NCI-H748 treated with DMSO at 0.1 percent for 48 hours (cell line): ENCODE measurements at regions not wholly inside any gene's neighbourhood (a gene's known extent, or its start where the extent isn't known, plus 50 kb on each side); places are given as distances from the start of the nearest gene placed in this dataset.
A peak's percentile ranks its signal among the peaks of the same experiment; 100 is the strongest.
"Not testable (repeated sequence)": the region's sequence is repeated elsewhere in the genome, so short reads cannot be mapped to it uniquely, and the experiment has no call there.

Experiments
- DNase-seq: peaks from one replicate; lab custom pipeline; 2025; lab: John Stamatoyannopoulos, UW

DNA sequence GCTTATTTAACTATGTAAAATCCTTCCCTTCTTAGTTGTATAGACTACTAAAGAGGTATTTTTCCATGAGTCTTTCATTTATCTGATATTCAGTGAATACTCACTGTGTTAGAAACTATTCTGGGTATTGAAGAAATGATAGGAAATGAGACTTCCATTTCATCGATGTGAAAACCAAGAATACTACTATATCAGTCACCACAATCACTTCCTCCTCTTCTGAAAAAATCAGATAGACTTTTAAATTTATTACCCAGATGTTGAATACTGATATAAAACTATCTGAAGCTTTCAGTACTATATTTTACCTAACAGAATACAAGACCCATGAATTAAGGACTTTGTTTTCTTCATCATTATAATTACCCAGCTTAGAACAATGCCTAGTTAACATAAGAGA, 1801.1 kb upstream of the CELF4 start:
- DNase-seq = no peak

DNA sequence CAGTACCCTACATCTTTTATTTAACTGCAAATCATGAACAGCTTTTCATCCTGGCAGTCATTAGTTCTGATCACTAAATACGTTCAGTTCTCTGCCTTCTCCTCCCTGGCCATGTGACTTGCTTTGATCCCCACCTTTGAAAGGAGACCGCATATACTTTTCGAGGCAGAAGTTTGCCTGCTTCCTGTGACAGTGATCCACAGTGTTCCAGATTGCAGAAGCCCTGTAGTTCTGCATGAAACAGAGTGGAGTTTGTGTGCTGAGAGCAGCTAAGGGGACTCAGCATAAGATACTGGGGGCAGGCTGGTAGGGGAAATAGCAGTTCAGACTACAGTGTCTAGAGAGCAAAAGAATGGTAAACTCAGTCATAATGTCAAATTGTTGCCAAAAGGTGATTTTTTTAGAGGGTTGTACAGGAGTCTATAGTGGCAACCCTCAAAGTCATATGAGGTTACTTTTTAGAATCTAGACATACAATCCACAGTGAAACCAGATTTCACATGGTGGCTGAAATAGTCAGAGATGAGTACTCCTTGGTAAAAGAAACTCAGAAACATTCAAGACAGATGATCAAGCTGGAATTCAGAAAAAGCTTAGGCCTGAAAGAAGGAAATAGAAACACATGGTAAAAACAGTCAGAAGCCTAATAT, 1800.4 kb upstream of the CELF4 start:
- DNase-seq = no peak

DNA sequence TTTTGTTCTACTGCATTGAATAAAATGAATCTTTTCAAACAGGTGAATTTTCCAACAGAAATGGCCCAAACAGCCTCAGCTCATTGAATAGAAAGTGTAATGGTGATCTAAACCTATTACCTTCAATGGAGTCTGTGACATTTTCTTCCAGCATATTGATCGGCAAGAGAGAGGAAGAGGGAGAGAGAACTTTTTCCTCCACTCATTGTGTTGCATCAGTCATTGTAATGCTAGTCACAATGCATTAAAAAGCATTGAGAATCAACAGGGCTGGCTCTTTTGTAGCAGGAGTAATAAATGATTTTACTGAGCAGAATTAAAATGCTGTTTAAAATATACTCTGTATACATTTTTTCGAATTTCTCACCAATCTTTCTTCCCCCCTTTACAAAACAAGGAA, 1794.5 kb upstream of the CELF4 start:
- DNase-seq = no peak

DNA sequence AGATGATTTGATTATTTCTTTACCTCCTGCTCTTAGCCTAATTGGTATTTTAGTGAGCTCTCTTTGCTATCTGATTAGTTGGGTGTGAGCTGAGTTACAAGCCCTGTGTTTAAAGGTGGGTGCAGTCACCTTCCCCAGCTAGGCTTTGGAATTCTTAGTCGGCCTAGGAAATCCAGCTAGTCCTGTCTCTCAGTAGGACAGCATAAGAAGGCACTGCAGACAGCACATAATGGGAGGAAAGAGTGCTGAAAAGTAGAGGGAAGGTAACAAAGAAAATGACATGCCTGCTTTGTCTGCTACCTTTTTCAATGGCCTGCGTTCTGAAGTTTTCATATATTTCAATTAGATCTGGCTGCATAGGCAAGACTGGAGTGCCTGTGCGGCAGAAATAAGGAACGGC, 1794.0 kb upstream of the CELF4 start:
- no peak for DNase-seq

GRCh38 chr18:39350945-39351344, 1785.3 kb upstream of the CELF4 start:
- no peak for DNase-seq

DNA sequence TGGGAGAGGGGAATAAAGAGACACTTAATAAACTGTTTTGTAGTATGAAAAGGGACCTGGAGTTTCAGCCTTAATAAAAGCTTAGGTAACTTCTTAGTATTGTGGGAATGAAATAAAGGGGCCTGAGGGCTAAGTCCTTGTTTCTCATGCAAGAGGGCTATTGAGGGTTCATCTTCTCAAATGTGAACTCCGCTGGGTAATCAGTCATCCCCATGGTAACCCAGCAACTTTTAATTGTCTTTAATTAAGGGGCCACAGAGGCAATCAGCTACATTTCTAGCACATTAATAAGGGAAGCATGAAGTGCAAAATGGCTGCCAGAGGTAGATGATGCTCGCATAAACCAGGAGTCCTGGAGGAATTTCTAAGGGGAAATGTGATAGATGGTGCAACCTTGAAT, 1784.2 kb upstream of the CELF4 start:
- no peak for DNase-seq

DNA sequence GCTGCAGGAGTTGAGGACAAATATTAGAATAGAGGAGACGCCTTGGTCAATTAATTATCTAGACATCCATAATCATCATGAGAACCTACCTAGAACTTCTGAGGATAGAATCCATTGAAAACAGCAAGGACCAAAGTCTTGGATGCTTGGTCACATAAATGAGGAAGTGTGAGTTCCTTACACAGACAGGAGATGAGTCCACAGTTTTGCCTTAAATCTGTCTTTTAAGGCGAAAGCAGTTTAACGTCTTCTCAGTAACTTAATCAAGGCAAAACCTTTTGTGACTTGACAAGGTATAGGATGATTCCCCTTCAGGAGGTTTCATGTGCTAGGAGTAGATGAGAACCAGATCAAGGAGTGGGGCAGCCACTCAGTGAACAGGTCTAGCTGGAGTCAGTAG, 1783.2 kb upstream of the CELF4 start:
- DNase-seq = no peak

DNA sequence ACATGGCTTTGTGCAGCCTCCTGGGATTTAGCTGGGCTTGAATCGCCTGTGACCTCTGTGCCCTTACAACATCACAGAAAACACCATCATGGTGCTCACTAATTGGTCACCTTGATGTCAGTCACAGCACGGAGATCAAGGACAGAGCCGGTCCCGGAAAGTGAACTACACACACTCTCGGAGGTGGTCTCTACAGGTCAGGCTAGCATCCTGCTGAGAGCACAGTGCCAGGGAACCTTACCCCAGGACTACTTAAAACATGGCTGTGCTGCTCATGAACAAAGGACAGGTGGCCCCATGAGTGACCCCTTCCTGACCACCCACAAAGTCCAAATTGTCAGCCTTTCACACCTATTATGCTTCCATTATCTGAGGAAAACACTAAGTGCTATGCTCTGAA, 1782.1 kb upstream of the CELF4 start:
- no peak for DNase-seq

DNA sequence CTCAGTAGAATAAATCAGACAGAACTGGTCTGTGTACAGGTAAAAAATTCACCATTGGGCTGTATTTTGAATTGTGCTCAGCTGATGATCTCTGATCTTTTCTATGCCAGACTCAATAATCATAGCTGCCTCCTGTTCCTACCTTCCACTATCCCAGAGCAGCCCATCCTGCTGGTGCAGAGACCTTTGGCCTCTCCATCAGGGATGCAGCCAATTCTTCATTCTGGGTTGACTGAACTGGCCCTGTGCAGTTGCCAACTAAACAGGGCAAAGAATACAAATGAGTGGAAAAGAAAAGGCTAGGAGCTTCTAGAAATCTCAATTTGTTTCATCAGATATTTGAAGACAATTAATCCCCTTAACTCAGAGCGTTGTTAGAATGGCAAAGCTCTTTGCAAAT, 1781.3 kb upstream of the CELF4 start:
- DNase-seq = no peak

- DNase-seq = no peak
These were observed 1779.7 kb upstream of the CELF4 start for GRCh38 chr18:39345321-39345720.

- DNase-seq = no peak
These were observed 1778.9 kb upstream of the CELF4 start for GRCh38 chr18:39344487-39344886.

GRCh38 chr18:39341129-39341528, 1775.5 kb upstream of the CELF4 start:
- DNase-seq = peak; percentile 99

DNA sequence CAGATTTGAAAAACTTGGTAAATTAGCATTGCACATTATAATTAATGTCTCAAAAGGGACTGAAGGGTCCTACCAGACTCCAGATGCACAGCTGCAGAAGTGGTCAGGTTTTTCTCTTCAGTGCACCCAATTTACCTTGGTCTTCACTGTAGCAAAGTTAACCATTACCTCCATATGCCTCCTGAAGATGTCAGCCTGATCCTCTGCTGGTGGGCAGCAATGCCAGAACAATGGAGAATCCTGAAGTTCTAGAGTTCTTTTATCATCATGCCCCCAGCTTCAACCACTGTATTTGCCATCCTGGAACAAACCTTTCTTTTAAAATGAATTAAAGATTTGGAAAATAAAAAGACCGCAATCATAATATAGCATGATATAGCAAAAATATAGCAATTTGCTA, 1774.8 kb upstream of the CELF4 start:
- DNase-seq = no peak

GRCh38 chr18:39329496-39330275, 1764.1 kb upstream of the CELF4 start:
- no peak for DNase-seq

GRCh38 chr18:39326772-39327171, 1761.2 kb upstream of the CELF4 start:
- DNase-seq = no peak

DNA sequence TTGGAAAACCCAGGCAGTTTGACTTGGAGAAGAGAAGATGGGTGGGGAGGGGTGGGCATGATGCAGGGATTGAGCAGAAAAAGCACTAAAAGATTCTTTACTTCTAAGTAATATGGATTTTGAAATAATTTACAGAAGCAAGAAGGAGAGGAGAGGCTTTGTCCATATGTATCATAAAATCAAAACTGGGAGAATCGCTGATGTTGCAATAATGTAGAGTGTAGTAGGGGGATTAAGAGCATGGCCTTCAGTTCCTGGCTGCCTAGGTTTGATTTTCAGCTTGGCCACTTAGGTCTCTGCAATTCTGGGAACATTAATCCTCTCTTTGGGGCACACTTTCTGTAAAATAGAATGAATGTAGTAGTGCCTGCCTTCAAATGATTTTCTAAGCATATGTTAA, 1760.4 kb upstream of the CELF4 start:
- no peak for DNase-seq

GRCh38 chr18:39319141-39319540, 1753.5 kb upstream of the CELF4 start:
- DNase-seq = no peak

DNA sequence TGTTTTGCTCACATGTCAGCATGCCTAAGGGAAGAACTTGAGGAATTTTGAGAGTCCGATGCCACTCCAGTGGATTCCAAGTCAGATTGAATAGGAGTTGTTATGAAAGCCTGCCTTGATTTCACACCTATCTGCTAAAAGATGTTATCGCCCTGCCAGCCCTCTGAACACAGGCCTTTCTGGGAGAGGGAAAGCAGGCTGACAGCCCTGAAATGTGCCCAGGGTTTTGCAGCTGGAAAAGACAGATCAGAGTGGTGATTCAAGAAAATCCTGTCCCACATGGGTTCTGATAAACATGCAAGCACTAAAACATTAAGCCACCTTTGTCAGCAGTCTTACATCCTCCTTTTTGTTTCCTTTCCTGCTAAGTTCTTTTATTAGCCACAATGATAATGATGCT, 1752.9 kb upstream of the CELF4 start:
- no peak for DNase-seq

DNA sequence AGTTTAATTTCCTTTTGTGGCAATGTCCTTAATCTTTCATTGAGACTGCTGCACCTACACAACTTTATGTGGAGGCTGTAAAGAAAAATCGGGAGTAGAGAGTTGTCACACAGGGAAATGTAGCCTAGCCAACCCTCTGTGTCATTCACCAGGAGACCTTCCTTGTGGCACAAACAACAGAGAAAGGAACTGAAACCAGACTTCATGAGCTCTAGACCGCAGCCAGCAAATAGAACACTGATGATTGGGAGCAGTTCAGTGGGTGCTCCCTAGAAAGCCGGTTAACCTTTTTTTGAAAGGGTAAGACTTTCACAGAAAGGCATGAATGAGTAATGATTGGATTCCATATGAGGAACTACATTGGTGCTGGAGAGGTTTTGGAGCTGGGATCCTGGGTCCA, 1752.4 kb upstream of the CELF4 start:
- DNase-seq = no peak

GRCh38 chr18:39314595-39314994, 1749.0 kb upstream of the CELF4 start:
- DNase-seq = no peak

DNA sequence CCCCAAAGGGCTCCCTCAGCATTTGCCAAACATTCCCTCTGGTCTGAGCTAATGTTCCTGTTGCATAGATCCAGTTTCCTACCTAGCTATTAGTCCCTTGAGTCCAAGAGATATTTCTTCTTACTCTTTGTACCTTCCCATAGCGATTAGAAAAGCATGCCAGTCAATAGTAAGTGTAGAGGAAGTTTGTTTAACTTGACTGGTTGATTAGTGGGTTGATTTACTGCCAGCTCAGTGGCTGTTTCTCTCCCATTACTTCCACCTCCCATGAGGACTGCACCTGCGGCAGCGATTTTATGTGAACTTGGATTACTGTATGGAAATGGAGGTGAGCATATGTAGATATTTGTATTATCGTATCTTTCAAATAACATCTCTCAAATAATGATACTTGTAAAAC, 1748.4 kb upstream of the CELF4 start:
- DNase-seq = peak; percentile 86

DNA sequence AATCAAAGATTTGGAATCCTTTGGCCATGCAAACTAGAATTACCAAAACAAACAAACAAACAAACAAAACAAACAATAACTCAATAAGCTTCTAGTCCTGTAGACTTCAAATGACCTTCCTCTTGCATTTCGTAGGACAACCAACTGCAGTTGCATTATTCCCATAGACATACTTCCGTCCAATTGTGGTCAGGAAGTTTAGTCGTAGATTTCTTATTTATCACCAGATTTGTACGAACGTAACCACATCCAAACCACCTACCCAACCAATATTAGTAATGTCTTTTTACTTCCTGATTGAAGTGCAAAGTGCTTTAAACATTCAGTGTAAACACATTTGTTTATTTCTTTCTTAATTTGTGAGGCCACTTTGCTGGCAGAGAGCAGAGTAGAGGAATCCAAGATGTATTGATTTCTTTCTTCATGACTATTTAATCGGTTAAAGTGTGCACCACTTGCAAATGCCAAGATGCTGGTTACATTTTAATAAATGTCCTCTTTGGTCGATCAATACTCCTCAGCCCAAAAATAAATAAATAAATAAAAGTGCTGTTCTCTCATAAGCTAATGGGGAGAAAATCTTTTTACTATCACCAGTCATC, 1745.6 kb upstream of the CELF4 start:
- DNase-seq = no peak

DNA sequence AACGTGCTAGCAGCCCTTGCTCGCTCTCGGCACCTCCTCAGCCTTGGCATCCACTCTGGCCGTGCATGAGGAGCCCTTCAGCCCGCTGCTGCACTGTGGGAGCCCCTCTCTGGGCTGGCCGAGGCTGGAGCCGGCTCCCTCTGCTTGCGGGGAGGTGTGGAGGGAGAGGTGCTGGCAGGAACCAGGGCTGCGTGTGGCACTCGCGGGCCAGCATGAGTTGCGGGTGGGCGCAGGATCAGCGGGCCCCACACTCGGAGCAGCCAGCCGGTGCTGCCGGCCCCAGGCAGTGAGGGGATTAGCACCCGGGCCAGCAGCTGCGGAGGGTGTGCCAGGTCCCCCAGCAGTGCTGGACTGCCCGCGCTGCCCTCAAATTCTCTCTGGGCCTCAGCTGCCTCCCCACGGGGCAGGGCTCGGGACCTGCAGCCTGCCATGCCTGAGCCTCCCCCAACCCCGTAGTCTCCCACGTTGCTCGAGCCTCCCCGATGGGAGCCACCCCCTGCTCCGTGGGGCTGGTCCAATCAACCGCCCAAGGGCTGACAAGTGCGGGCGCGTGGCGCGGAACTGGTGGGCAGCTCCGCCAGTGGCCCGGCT, 1743.4 kb upstream of the CELF4 start:
- DNase-seq = not testable (repeated sequence)
